A673 (cell line): ENCODE measurements at regions not wholly inside any gene's neighbourhood (a gene's known extent, or its start where the extent isn't known, plus 50 kb on each side); places are given as distances from the start of the nearest gene placed in this dataset.

Experiments
- CTCF ChIP-seq: fragments of 300-800, 200-600 bp; sonication (generic); conservative IDR thresholded peaks from 2 replicates; pipeline ENCODE4 v1.5.1; 2017; ENCODE audit warnings: low read depth, mild to moderate bottlenecking, antibody characterized with exemption, low read length, moderate library complexity, mixed read lengths
- EZH2 ChIP-seq: fragments of 200-600 bp; sonication (generic); IDR thresholded peaks from 2 replicates; pipeline ENCODE4 v1.6.1; 2017; ENCODE audit warnings: borderline replicate concordance, low read depth, mild to moderate bottlenecking, mixed read lengths, antibody characterized with exemption, low read length; ENCODE audit not compliant: poor library complexity, severe bottlenecking

- TF ChIP-seq CTCF (no peak), EZH2 (no peak)
Observed at GRCh38 chr3:117305681-117306080, 596.1 kb downstream of the TUSC7 start.
